BE2C (cell line): ENCODE measurements at regions not wholly inside any gene's neighbourhood (a gene's known extent, or its start where the extent isn't known, plus 50 kb on each side); places are given as distances from the start of the nearest gene placed in this dataset.
"Not testable (repeated sequence)": the region's sequence is repeated elsewhere in the genome, so short reads cannot be mapped to it uniquely, and the experiment has no call there.

Experiments
- DNase-seq: peaks from one replicate; pipeline ENCODE4 v3.0.0-alpha.2; 2020
- H3K27me3 ChIP-seq: fragments of 250-450 bp; sonication (Bioruptor Pico); 2 replicates; pipeline ENCODE4 v1.5.1; 2020; ENCODE audit warnings: mild to moderate bottlenecking
- H3K36me3 ChIP-seq: fragments of 250-450 bp; sonication (Bioruptor Pico); 2 replicates; pipeline ENCODE4 v1.5.1; 2020; ENCODE audit warnings: mild to moderate bottlenecking
- H3K4me1 ChIP-seq: fragments of 250-450 bp; sonication (Bioruptor Pico); 2 replicates; pipeline ENCODE4 v1.5.1; 2020
- H3K4me3 ChIP-seq: 2 replicates; pipeline ENCODE4 v1.5.1; 2011; ENCODE audit warnings: low read depth, low read length
- H3K9me3 ChIP-seq: fragments of 250-450 bp; sonication (Bioruptor Pico); 2 replicates; pipeline ENCODE4 v1.5.1; 2020
- TF ChIP-seq, protein P1 (sequence below): IDR thresholded peaks from 2 replicates; pipeline ENCODE4 v1.5.1; 2012; ENCODE audit warnings: mild to moderate bottlenecking, low read depth, low read length

DNA sequence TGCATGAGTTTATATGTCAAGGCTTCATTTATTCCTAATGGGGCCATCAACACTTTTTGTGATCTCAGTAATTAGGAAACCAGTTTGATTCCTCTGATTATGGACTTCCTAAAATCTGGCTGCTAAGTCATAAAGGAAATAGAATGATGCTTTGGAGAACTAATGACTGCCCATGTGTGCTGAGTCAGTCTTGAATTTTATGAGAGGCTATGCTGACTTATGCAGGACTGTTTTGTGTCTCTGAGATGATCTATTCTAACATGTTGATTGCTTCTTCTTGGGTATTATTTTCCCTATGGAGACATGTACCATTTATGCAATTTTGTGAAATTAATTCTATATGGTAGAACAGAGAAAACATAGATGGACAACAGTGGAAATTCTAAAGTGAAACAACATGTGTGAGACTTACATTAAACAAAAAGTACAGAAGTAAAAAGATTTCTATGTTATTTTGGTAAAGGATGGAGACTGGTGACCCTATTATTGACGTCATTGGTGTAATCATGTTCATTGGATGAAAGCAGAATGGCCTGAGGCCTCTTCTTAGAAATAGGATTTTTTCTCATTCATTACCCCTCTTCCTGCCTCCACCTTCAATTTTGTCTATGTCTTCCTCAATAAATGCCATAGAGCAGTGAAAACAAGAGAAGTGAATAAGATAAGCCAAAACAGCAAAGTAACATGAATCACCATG lies 1658.2 kb upstream of the PIK3C3 start:
- H3K9me3 ChIP-seq: no peaks in the 10 kb centered on the region
- no peaks in the 10 kb centered on the region for H3K36me3 ChIP-seq
- TF ChIP-seq, protein P1, sequence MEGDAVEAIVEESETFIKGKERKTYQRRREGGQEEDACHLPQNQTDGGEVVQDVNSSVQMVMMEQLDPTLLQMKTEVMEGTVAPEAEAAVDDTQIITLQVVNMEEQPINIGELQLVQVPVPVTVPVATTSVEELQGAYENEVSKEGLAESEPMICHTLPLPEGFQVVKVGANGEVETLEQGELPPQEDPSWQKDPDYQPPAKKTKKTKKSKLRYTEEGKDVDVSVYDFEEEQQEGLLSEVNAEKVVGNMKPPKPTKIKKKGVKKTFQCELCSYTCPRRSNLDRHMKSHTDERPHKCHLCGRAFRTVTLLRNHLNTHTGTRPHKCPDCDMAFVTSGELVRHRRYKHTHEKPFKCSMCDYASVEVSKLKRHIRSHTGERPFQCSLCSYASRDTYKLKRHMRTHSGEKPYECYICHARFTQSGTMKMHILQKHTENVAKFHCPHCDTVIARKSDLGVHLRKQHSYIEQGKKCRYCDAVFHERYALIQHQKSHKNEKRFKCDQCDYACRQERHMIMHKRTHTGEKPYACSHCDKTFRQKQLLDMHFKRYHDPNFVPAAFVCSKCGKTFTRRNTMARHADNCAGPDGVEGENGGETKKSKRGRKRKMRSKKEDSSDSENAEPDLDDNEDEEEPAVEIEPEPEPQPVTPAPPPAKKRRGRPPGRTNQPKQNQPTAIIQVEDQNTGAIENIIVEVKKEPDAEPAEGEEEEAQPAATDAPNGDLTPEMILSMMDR: no peak
- H3K4me3 ChIP-seq: no peak overlapping the region
- DNase-seq: no peak
- H3K27me3 ChIP-seq: no peaks in the 10 kb centered on the region
- H3K4me1 ChIP-seq: no peaks in the 10 kb centered on the region

DNA sequence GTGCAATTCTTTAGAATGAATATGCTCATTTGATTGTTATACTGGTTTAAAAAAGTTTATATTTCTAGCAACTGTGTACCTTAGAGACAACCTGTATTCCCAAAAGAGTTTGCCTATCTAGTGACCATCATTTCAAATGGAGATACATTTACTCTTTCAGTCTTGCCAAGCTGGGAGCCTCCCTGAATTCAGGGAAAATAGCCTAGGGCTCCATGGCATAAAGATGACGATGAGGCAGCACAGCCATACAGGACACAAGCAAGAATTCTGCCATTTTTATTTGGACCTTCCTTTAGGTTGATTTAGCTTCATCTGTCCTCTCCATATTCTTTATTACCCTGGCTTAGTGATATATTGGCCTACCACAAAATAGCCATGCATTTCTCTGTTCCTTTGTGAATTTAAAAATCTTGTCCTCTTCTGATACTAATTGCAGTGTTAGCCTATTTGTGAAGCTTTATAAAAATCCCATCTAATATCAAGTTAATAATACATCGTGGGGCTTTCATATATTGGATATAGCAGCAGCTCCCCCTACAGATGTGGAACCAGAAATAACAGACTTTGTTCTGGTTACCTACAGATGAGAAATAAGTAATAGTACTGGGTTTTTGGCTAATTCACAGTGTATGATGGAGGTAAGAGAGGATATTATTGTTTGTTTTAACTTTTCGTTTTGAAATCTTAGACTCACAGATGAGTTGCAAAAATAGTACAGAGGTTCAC lies 1661.9 kb upstream of the PIK3C3 start:
- no peak overlapping the region for H3K4me3 ChIP-seq
- DNase-seq: no peak
- TF ChIP-seq, protein P1: no peak
- H3K9me3 ChIP-seq: no peaks in the 10 kb centered on the region
- H3K36me3 ChIP-seq: no peaks in the 10 kb centered on the region
- no peaks in the 10 kb centered on the region for H3K27me3 ChIP-seq
- no peaks in the 10 kb centered on the region for H3K4me1 ChIP-seq

DNA sequence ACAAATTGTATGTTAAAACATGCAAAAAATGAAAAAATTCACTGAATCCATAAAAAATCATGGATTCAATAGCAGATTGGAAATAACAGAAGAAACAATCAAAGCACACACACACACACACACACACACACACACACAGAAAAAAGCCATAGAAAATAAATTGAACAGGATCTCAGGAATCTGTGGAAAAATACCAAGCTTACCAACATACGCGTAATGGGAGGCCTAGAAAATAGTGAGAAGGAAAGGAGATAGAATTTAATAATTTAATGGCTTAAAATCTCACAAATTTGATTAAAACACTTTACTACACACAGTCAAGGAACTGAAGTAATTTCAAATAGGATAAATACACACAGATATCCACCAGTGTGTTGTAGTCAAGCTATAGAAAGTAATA lies 1671.5 kb upstream of the PIK3C3 start:
- TF ChIP-seq, protein P1: no peak
- Histone ChIP-seq H3K27me3 (no peaks in the 10 kb centered on the region), H3K4me1 (no peaks in the 10 kb centered on the region), H3K4me3 (no peak overlapping the region), H3K36me3 (no peaks in the 10 kb centered on the region), H3K9me3 (no peaks in the 10 kb centered on the region)
- DNase-seq: no peak

DNA sequence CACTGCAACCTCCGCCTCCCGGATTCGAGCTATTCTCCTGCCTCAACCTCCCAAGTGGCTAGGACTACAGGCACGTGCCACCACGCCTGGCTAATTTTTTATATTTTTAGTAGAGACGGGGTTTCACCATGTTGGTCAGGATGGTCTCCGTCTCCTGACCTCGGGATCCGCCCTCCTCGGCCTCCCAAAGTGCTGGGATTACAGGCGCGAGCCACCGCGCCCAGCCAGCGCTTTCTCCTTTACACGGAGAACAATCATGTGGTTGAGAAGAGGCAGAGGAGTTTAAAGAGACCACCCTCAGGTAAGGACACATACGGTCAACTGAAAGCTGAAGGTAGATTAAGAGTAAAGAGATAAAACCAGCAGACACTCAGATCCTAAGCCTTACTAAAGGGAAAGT lies 1673.7 kb upstream of the PIK3C3 start:
- not testable (repeated sequence) for DNase-seq, H3K36me3 ChIP-seq, H3K4me1 ChIP-seq, H3K4me3 ChIP-seq, H3K27me3 ChIP-seq, H3K9me3 ChIP-seq

DNA sequence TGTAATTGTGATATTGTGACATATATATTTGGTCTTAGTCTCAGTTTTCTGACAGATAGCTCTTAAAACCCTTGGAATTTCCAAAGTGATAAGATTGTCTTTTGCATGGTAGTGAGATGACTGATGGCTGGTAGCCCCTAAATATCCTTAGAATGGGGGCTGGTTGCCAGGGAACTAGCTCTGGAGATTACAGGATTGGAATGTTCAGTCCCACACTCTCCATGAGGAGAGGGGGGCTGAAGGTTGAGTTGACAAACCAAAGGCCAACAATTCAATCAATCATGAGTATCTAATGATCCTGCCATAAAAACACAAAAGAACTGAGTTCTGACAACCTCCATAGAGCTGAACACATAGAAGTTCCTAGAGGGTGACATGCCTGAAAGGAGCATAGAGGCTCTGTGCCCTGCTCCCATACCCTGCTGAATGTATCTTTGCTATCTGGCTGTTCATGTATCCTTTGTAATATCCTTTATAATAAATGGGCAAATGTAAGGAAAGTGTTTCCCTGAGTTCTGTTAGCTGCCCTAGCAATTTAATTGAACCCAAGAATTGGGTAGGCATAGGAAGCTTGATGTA lies 1680.3 kb upstream of the PIK3C3 start:
- no peaks in the 10 kb centered on the region for H3K9me3 ChIP-seq
- TF ChIP-seq, protein P1: no peak

DNA sequence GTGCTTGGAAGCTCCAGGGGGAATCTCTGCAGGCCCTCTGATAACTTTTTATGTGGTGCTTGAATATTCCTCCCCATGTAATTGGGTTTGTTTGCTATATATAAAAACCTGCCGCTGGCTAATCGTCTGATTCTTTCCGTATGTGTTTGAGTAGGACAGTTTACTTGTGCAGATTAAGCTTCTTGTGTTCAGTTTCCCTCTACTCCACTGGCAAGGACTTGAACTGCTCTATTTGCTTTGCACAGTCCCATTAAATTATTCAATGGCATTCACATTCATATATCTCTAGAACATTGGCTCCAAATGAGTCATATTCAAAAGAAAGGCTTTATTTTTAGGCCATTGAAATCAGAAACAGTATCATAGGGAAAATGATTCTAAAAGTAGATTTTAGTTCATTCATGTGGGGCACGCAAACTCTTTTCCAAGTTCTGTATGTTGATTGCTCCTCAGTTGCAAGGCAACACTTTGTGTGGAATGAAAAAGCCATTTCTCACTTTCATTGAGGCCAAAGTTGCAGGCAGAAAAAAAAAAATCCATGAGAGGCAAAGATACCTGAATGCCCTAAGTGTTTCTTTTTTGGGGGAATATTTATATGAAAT lies 1682.3 kb upstream of the PIK3C3 start:
- no peaks in the 10 kb centered on the region for H3K27me3 ChIP-seq
- no peak for DNase-seq
- H3K4me1 ChIP-seq: no peaks in the 10 kb centered on the region
- no peak overlapping the region for H3K4me3 ChIP-seq
- H3K9me3 ChIP-seq: no peaks in the 10 kb centered on the region
- TF ChIP-seq, protein P1: no peak
- H3K36me3 ChIP-seq: no peaks in the 10 kb centered on the region

More for the DNA sequence above, 1680.3 kb upstream of the PIK3C3 start:
- Histone ChIP-seq H3K4me1 (no peaks in the 10 kb centered on the region), H3K36me3 (no peaks in the 10 kb centered on the region), H3K4me3 (no peak overlapping the region), H3K27me3 (no peaks in the 10 kb centered on the region)
- no peak for DNase-seq
